OCI-LY3 (cell line): ENCODE measurements at regions not wholly inside any gene's neighbourhood (a gene's known extent, or its start where the extent isn't known, plus 50 kb on each side); places are given as distances from the start of the nearest gene placed in this dataset.

Experiments
- H2AFZ ChIP-seq: fragments of 200-600, 300-600 bp; shearing (Covaris generic); 2 replicates; pipeline ENCODE4 v1.6.0; 2014; ENCODE audit warnings: antibody characterized with exemption, low read depth, low read length
- H3K27ac ChIP-seq: fragments of 200-600, 300-600 bp; sonication (generic); 2 replicates; pipeline ENCODE4 v1.5.1; 2014; ENCODE audit warnings: mild to moderate bottlenecking, low read length, moderate library complexity, mixed read lengths
- H3K27me3 ChIP-seq: fragments of 200-600, 300-600 bp; sonication (generic); 2 replicates; pipeline ENCODE4 v1.6.1; 2014; ENCODE audit warnings: low read depth, low read length, mixed read lengths
- H3K36me3 ChIP-seq: fragments of 200-600, 300-600 bp; sonication (generic); replicated peaks from 2 replicates; pipeline ENCODE3; 2014; ENCODE audit warnings: low read depth, low read length, mixed read lengths
- H3K4me1 ChIP-seq: fragments of 300-600, 200-600 bp; sonication (generic); 2 replicates; pipeline ENCODE4 v1.6.1; 2014; ENCODE audit warnings: low read length, mixed read lengths
- H3K4me2 ChIP-seq: fragments of 200-600, 300-600 bp; sonication (generic); 2 replicates; pipeline ENCODE4 v1.6.1; 2014; ENCODE audit warnings: low read length, mixed read lengths
- H3K4me3 ChIP-seq: fragments of 300-600, 200-600 bp; sonication (generic); 2 replicates; pipeline ENCODE4 v1.5.1; 2014; ENCODE audit warnings: antibody characterized with exemption, mild to moderate bottlenecking, low read length, moderate library complexity
- H3K79me2 ChIP-seq: fragments of 300-600, 200-600 bp; shearing (Covaris generic); 2 replicates; pipeline ENCODE4 v1.6.1; 2014; ENCODE audit warnings: mild to moderate bottlenecking, low read length, mixed read lengths
- H3K9ac ChIP-seq: fragments of 300-600, 200-600 bp; shearing (Covaris generic); 2 replicates; pipeline ENCODE4 v1.6.0; 2014; ENCODE audit warnings: mild to moderate bottlenecking, low read length, moderate library complexity
- H3K9me3 ChIP-seq: fragments of 200-600, 300-600 bp; shearing (Covaris generic); 2 replicates; pipeline ENCODE4 v1.6.1; 2014; ENCODE audit warnings: low read length, mixed read lengths; ENCODE audit not compliant: insufficient read depth
- H4K20me1 ChIP-seq: fragments of 200-600, 300-600 bp; sonication (generic); 2 replicates; pipeline ENCODE4 v1.6.1; 2016; ENCODE audit warnings: low read length, mixed read lengths; ENCODE audit not compliant: insufficient read depth
- EZH2phosphoT487 ChIP-seq: fragments of 200-600 bp; shearing (Covaris generic); IDR thresholded peaks from 2 replicates; pipeline ENCODE4 v1.6.1; 2018; ENCODE audit warnings: antibody characterized with exemption, mixed run types, low read depth
- TF ChIP-seq, protein P1 (sequence below): fragments of 200-600, 300-600 bp; sonication (generic); IDR thresholded peaks from 2 replicates; pipeline ENCODE4 v1.5.1; 2014; ENCODE audit warnings: antibody characterized with exemption, low read length, low read depth

GRCh38 chr4:45663628-45664081 lies 460.2 kb downstream of the GABRG1 start:
- H3K36me3 ChIP-seq = no peaks in the 10 kb centered on the region
- no peak overlapping the region for H3K4me2 ChIP-seq
- H4K20me1 ChIP-seq = no peaks in the 10 kb centered on the region
- H3K79me2 ChIP-seq = no peaks in the 10 kb centered on the region
- no peak overlapping the region for H2AFZ ChIP-seq
- no peak overlapping the region for H3K4me3 ChIP-seq
- H3K9me3 ChIP-seq = no peaks in the 10 kb centered on the region
- H3K27me3 ChIP-seq = no peaks in the 10 kb centered on the region
- no peak for TF ChIP-seq EZH2phosphoT487
- TF ChIP-seq, protein P1, sequence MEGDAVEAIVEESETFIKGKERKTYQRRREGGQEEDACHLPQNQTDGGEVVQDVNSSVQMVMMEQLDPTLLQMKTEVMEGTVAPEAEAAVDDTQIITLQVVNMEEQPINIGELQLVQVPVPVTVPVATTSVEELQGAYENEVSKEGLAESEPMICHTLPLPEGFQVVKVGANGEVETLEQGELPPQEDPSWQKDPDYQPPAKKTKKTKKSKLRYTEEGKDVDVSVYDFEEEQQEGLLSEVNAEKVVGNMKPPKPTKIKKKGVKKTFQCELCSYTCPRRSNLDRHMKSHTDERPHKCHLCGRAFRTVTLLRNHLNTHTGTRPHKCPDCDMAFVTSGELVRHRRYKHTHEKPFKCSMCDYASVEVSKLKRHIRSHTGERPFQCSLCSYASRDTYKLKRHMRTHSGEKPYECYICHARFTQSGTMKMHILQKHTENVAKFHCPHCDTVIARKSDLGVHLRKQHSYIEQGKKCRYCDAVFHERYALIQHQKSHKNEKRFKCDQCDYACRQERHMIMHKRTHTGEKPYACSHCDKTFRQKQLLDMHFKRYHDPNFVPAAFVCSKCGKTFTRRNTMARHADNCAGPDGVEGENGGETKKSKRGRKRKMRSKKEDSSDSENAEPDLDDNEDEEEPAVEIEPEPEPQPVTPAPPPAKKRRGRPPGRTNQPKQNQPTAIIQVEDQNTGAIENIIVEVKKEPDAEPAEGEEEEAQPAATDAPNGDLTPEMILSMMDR = no peak
- no peak overlapping the region for H3K9ac ChIP-seq
- no peaks in the 10 kb centered on the region for H3K4me1 ChIP-seq
- no peak overlapping the region for H3K27ac ChIP-seq

- Histone ChIP-seq H3K4me2 (no peak overlapping the region), H3K9me3 (no peaks in the 10 kb centered on the region), H3K27me3 (no peaks in the 10 kb centered on the region), H4K20me1 (no peaks in the 10 kb centered on the region), H3K9ac (no peak overlapping the region), H3K79me2 (no peaks in the 10 kb centered on the region), H2AFZ (no peak overlapping the region), H3K27ac (no peak overlapping the region), H3K36me3 (no peaks in the 10 kb centered on the region), H3K4me3 (no peak overlapping the region), H3K4me1 (no peaks in the 10 kb centered on the region)
- TF ChIP-seq, protein P1 = no peak
- no peak for TF ChIP-seq EZH2phosphoT487
Measured at GRCh38 chr4:45663003-45663402, 460.9 kb downstream of the GABRG1 start.

DNA sequence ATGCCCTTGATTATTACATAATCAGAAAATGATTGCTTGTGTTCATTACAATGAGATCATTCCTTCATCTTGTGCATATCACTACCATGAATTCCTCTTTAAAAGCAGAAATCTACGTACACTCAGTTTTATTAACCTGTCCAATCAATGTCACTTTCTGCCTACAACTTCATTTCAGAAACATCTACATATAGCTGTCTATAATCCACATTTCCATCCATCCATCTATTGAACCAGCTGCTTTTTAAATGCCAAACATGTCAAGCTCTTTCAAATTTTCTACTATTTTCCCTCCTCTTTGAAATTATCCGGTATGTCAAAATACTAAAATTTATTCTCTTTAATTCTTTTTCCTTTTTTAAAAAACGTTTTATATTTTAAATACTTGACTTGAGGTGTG lies 462.0 kb downstream of the GABRG1 start:
- H3K36me3 ChIP-seq = no peaks in the 10 kb centered on the region
- TF ChIP-seq, protein P1 = no peak
- TF ChIP-seq EZH2phosphoT487 = no peak
- H3K27ac ChIP-seq = no peak overlapping the region
- H4K20me1 ChIP-seq = no peaks in the 10 kb centered on the region
- no peaks in the 10 kb centered on the region for H3K9me3 ChIP-seq
- H3K27me3 ChIP-seq = no peaks in the 10 kb centered on the region
- H2AFZ ChIP-seq = no peak overlapping the region
- no peak overlapping the region for H3K9ac ChIP-seq
- no peak overlapping the region for H3K4me3 ChIP-seq
- H3K79me2 ChIP-seq = no peaks in the 10 kb centered on the region
- no peak overlapping the region for H3K4me2 ChIP-seq
- H3K4me1 ChIP-seq = no peaks in the 10 kb centered on the region

DNA sequence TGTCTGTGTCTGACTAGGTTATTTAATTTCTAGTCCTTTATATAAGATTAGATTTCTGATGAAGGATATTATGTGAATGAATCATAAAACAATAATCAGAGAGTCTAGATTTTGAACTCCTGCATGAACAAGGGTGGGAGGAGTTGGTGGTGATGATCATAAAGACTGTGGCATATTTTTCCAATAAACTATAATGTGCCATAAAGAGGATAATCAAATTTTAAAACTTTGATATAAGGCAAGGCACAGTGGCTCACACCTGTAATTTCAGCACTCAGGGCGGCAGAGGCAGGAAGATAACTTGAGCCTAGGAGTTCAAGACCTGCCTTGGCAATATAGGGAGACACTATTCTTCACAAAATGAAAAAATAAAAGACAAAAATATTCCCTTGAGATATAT lies 473.3 kb downstream of the GABRG1 start:
- no peak overlapping the region for H3K27ac ChIP-seq
- no peak overlapping the region for H3K9ac ChIP-seq
- no peaks in the 10 kb centered on the region for H3K4me1 ChIP-seq
- TF ChIP-seq, protein P1 = no peak
- TF ChIP-seq EZH2phosphoT487 = no peak
- H3K4me3 ChIP-seq = no peak overlapping the region
- H3K27me3 ChIP-seq = no peaks in the 10 kb centered on the region
- no peak overlapping the region for H2AFZ ChIP-seq
- H3K4me2 ChIP-seq = no peak overlapping the region
- no peaks in the 10 kb centered on the region for H3K36me3 ChIP-seq
- no peaks in the 10 kb centered on the region for H3K79me2 ChIP-seq
- no peaks in the 10 kb centered on the region for H4K20me1 ChIP-seq
- H3K9me3 ChIP-seq = no peaks in the 10 kb centered on the region
